AG09309 (cell line): ENCODE measurements at regions not wholly inside any gene's neighbourhood (a gene's known extent, or its start where the extent isn't known, plus 50 kb on each side); places are given as distances from the start of the nearest gene placed in this dataset.

Experiments
- DNase-seq: peaks from one replicate; pipeline ENCODE4 v3.0.0-alpha.2; 2010; ENCODE audit warnings: low read depth
- H3K4me3 ChIP-seq: 2 replicates; pipeline ENCODE4 v1.5.1; 2011; ENCODE audit warnings: mild to moderate bottlenecking, low read depth, low read length, moderate library complexity; ENCODE audit not compliant: control insufficient read depth
- CTCF ChIP-seq: IDR thresholded peaks from 2 replicates; pipeline ENCODE4 v1.5.1; 2011; ENCODE audit warnings: mild to moderate bottlenecking, low read depth, low read length, inconsistent platforms; ENCODE audit not compliant: insufficient read depth, control insufficient read depth; ENCODE audit errors: missing control alignments

GRCh38 chr5:167011196-167011595 lies 1280.2 kb upstream of the WWC1 start:
- TF ChIP-seq CTCF, result no peak
- H3K4me3 ChIP-seq, result no peak overlapping the region
- DNase-seq, result no peak

DNA sequence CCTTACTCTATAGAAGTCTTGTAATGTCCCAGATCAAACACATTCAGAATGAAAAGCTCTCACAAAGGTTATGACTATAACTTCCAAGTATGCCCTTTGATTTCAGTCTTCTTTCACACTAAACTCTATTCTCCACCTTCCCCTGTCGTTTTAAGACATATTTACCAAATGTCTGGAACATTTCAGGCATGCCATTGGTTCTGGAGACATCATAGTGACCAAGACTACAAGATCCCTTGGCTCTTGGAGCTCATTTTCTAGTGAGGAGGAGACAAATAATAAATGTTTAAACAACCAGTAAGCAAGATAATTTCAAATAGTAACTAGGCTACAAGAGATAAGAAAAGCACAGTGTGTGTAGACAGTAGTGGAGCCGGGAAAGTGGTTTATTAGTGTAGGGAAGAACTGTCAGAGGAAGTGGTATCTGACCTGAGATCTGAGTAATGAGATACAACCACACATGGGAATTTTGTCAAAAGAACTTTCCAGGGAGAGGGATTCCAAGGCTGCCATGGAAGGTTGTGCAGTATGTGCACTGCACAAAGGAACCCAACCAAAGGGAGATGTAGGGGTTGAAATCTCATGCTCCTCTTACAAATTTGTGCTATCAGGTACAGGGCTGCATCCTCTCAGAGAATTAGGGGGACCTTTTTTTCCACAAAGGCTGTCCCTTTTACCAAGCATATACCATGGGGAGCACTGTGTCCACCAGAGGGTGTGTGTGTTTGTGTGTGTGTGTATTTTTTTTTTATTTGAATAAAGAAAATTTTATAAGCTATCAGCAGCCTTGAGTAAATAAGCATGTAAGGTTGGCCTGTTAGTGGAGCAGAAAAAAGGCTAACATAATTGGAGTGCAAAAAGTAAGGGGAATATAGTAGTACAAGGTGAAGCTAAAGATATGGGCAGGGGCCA lies 1279.1 kb upstream of the WWC1 start:
- no peak for TF ChIP-seq CTCF
- DNase-seq, result no peak
- no peak overlapping the region for H3K4me3 ChIP-seq

- no peak for TF ChIP-seq CTCF
- no peak for DNase-seq
- H3K4me3 ChIP-seq, result no peak overlapping the region
Measured at GRCh38 chr5:167014401-167015056, 1276.9 kb upstream of the WWC1 start.

GRCh38 chr5:167020418-167020817 lies 1271.0 kb upstream of the WWC1 start:
- no peak for DNase-seq
- TF ChIP-seq CTCF, result no peak
- H3K4me3 ChIP-seq, result no peak overlapping the region

DNA sequence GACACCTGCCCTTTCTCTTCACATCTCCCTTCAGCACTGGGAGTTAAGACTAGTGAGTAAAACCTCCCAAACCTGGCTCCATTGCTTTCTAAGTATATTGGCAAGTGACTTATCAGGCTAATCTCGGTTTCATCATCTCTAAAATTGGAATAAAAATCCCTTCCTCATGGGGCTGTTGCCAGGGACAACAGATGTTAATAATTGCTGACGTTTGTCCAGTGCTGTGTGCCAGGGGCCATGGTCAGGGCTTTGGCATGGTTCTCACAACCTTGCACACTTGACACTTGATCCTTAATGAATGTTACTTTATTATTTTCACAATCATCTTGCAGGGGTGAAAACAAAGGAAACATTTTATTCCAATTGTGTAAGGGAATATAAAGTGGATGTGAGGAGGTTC lies 1262.0 kb upstream of the WWC1 start:
- H3K4me3 ChIP-seq, result no peak overlapping the region
- no peak for DNase-seq
- no peak for TF ChIP-seq CTCF

- DNase-seq, result no peak
- no peak overlapping the region for H3K4me3 ChIP-seq
- TF ChIP-seq CTCF, result no peak
Measured at GRCh38 chr5:167030500-167031120, 1260.8 kb upstream of the WWC1 start.
